ENCODE measurements at regions not wholly inside any gene's neighbourhood (a gene's known extent, or its start where the extent isn't known, plus 50 kb on each side); places are given as distances from the start of the nearest gene placed in this dataset.
"Not testable (repeated sequence)": the region's sequence is repeated elsewhere in the genome, so short reads cannot be mapped to it uniquely, and the experiment has no call there.

GRCh38 chr5:52605317-52606313, 182.1 kb upstream of the ITGA1 start:
- DNase-seq, result no peak

GRCh38 chr5:52607227-52607824, 180.4 kb upstream of the ITGA1 start:
- no peak for DNase-seq

- DNase-seq, result no peak
These were observed 167.4 kb upstream of the ITGA1 start for GRCh38 chr5:52620315-52620714.

GRCh38 chr5:52623291-52623690, 164.4 kb upstream of the ITGA1 start:
- no peak for DNase-seq

GRCh38 chr5:52624291-52624690, 163.4 kb upstream of the ITGA1 start:
- no peak for DNase-seq

GRCh38 chr5:52626312-52626711, 161.4 kb upstream of the ITGA1 start:
- no peak for DNase-seq

GRCh38 chr5:52627740-52628139, 160.0 kb upstream of the ITGA1 start:
- DNase-seq, result no peak

- no peak for DNase-seq
These were observed 155.4 kb upstream of the ITGA1 start for GRCh38 chr5:52632281-52632680.

GRCh38 chr5:52634171-52634570, 153.5 kb upstream of the ITGA1 start:
- DNase-seq, result not testable (repeated sequence)

GRCh38 chr5:52638732-52639131, 149.0 kb upstream of the ITGA1 start:
- no peak for DNase-seq

- DNase-seq, result no peak
These were observed 139.0 kb upstream of the ITGA1 start for GRCh38 chr5:52648726-52649125.

- DNase-seq, result no peak
These were observed 132.6 kb upstream of the ITGA1 start for GRCh38 chr5:52655163-52655562.

- DNase-seq, result peak in 1 of 3 donors; percentile 64
These were observed 131.0 kb upstream of the ITGA1 start for GRCh38 chr5:52656569-52657246.

- DNase-seq, result peak in 2 of 3 donors; percentile 22 to 31
These were observed 130.5 kb upstream of the ITGA1 start for GRCh38 chr5:52657247-52657645.

- DNase-seq, result no peak
These were observed 129.5 kb upstream of the ITGA1 start for GRCh38 chr5:52658246-52658645.

- DNase-seq, result no peak
These were observed 127.1 kb upstream of the ITGA1 start for GRCh38 chr5:52660621-52661020.

- DNase-seq, result peak in 2 of 3 donors; percentile 45 to 65
These were observed 125.7 kb upstream of the ITGA1 start for GRCh38 chr5:52661903-52662595.

- DNase-seq, result peak; percentile 27 to 70 (median 39)
These were observed 122.2 kb upstream of the ITGA1 start for GRCh38 chr5:52665559-52665958.

- DNase-seq, result no peak
These were observed 119.6 kb upstream of the ITGA1 start for GRCh38 chr5:52668139-52668538.

- DNase-seq, result peak in 1 of 3 donors; percentile 22
These were observed 119.1 kb upstream of the ITGA1 start for GRCh38 chr5:52668544-52669185.

GRCh38 chr5:52672459-52672858, 115.3 kb upstream of the ITGA1 start:
- no peak for DNase-seq
